ENCODE measurements at regions not wholly inside any gene's neighbourhood (a gene's known extent, or its start where the extent isn't known, plus 50 kb on each side); places are given as distances from the start of the nearest gene placed in this dataset.

DNA sequence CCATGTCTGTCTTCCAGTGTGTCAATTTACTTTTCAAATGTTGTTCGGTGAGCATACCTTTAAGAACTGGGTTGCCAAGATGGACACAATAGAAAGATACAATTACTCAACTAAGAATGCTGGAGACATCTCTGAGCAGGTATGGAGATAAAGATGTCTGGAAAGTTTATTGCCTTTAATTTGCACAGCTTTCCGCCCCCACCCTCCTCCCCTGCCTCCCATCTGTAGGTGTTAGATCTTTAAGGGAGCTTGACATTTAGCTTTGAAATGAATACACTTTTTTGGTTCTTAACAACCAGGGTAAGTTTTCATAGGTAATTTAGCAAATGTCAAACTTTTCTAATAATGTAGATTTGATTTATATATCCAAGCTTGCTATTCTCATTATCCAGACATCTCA is 104.4 kb downstream of the BTBD3 start:
- H3K9me3 ChIP-seq (ENCODE audit: control insufficient read depth, low read depth, low read length) = no peaks in the 10 kb centered on the region
- H3K4me3 ChIP-seq (ENCODE audit: low read length) = no peak overlapping the region
- no peaks in the 10 kb centered on the region for H3K4me1 ChIP-seq (ENCODE audit: control insufficient read depth, insufficient read depth, low read length)
- no peak overlapping the region for H3K27ac ChIP-seq (ENCODE audit: low read length)
- DNase-seq = no peak
- H3K27me3 ChIP-seq (ENCODE audit: control insufficient read depth, insufficient read depth, low read length) = no peaks in the 10 kb centered on the region
- H3K36me3 ChIP-seq (ENCODE audit: control insufficient read depth, insufficient read depth, low read length) = no peaks in the 10 kb centered on the region
- no CpG with 5 or more reads among the region's 2 CpGs for WGBS (ENCODE audit: insufficient coverage, low lambda C conversion rate)

DNA sequence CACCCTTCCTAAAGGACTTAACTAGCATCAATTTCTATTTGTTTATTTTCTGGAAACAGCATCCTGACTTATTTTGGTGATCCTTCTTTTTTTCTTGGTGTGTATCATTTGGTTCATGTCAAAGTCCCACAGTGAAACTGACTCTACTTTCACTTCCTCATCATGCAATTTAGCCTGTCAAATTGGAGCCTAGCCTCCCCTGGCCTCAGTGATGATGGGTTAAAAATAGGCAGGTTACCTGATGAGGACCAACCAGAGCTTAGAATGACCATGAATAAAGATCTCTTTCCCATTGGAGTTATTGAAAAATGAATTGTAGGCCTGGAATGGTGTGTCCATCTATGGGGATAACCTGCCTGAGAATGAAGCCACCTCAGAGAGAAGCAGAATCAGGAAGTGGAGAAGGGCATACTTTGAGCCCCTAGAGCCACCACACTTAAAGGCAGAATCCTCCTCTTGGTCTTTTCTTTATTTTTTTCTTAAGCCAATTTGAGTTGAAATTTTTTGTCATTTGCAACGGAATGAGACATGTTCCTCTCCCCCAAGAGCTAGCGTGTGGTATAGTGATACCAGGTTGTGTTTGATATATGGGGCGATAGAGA is 105.6 kb downstream of the BTBD3 start:
- Histone ChIP-seq H3K27ac (ENCODE audit: low read length) (no peak overlapping the region), H3K4me1 (ENCODE audit: control insufficient read depth, insufficient read depth, low read length) (no peaks in the 10 kb centered on the region), H3K27me3 (ENCODE audit: control insufficient read depth, insufficient read depth, low read length) (no peaks in the 10 kb centered on the region), H3K36me3 (ENCODE audit: control insufficient read depth, insufficient read depth, low read length) (no peaks in the 10 kb centered on the region), H3K9me3 (ENCODE audit: control insufficient read depth, low read depth, low read length) (no peaks in the 10 kb centered on the region), H3K4me3 (ENCODE audit: low read length) (no peak overlapping the region)
- DNase-seq = no peak
- no CpG with 5 or more reads among the region's 3 CpGs for WGBS (ENCODE audit: insufficient coverage, low lambda C conversion rate)

DNA sequence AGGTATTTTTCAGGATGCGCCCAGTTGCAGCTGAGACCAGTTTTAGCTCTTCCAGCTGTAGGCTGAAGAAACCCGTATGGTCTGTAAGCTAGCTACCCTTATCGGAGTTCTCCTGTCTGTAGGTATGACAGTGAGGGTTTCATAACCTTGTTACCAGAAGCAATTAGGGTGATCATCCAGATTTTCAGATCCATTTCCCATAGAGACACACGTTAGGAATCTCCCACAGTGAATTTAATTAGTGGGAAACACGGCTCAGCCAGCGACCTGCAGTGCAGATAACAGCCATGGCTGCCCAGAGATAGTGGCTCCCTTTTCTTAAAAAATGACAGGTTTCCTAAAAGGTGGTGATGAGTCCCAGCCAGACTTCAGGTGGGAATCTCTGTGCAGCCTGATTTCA is 111.1 kb downstream of the BTBD3 start:
- no peaks in the 10 kb centered on the region for H3K4me1 ChIP-seq (ENCODE audit: control insufficient read depth, insufficient read depth, low read length)
- WGBS (ENCODE audit: insufficient coverage, low lambda C conversion rate) = no CpG with 5 or more reads among the region's 6 CpGs
- no peaks in the 10 kb centered on the region for H3K9me3 ChIP-seq (ENCODE audit: control insufficient read depth, low read depth, low read length)
- DNase-seq = no peak
- H3K27ac ChIP-seq (ENCODE audit: low read length) = no peak overlapping the region
- H3K27me3 ChIP-seq (ENCODE audit: control insufficient read depth, insufficient read depth, low read length) = no peaks in the 10 kb centered on the region
- no peaks in the 10 kb centered on the region for H3K36me3 ChIP-seq (ENCODE audit: control insufficient read depth, insufficient read depth, low read length)
- no peak overlapping the region for H3K4me3 ChIP-seq (ENCODE audit: low read length)

DNA sequence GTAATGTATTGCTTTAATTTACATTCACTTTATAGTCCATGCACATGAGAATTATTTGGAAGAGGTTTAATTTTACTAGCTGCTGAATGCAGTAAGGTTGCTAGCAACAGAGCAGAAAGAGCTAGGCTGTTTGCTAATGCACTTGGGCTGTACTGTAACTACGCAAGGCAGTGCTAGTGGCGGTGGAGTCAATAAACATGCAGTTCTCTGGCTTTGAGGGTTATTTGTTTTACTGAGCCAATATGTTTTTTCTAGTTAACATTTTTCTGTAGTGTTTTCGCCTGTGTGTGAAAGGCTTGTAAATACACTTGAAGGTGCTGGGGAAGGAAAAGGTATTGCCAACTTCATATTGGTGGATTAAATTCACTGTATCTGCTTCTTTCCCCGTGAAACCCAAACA is 112.8 kb downstream of the BTBD3 start:
- no peak overlapping the region for H3K27ac ChIP-seq (ENCODE audit: low read length)
- H3K9me3 ChIP-seq (ENCODE audit: control insufficient read depth, low read depth, low read length) = no peaks in the 10 kb centered on the region
- no peaks in the 10 kb centered on the region for H3K4me1 ChIP-seq (ENCODE audit: control insufficient read depth, insufficient read depth, low read length)
- no peak for DNase-seq
- no peaks in the 10 kb centered on the region for H3K36me3 ChIP-seq (ENCODE audit: control insufficient read depth, insufficient read depth, low read length)
- 0% methylated on average over 1 of the region's 4 CpGs for WGBS (ENCODE audit: insufficient coverage, low lambda C conversion rate)
- no peaks in the 10 kb centered on the region for H3K27me3 ChIP-seq (ENCODE audit: control insufficient read depth, insufficient read depth, low read length)
- H3K4me3 ChIP-seq (ENCODE audit: low read length) = no peak overlapping the region

GRCh38 chr20:12036142-12036541 is 118.4 kb downstream of the BTBD3 start:
- Histone ChIP-seq H3K27ac (ENCODE audit: low read length) (no peak overlapping the region), H3K4me1 (ENCODE audit: control insufficient read depth, insufficient read depth, low read length) (no peaks in the 10 kb centered on the region), H3K27me3 (ENCODE audit: control insufficient read depth, insufficient read depth, low read length) (no peaks in the 10 kb centered on the region), H3K9me3 (ENCODE audit: control insufficient read depth, low read depth, low read length) (no peaks in the 10 kb centered on the region), H3K36me3 (ENCODE audit: control insufficient read depth, insufficient read depth, low read length) (no peaks in the 10 kb centered on the region), H3K4me3 (ENCODE audit: low read length) (no peak overlapping the region)
- no peak for DNase-seq
- no CpG with 5 or more reads among the region's 2 CpGs for WGBS (ENCODE audit: insufficient coverage, low lambda C conversion rate)

DNA sequence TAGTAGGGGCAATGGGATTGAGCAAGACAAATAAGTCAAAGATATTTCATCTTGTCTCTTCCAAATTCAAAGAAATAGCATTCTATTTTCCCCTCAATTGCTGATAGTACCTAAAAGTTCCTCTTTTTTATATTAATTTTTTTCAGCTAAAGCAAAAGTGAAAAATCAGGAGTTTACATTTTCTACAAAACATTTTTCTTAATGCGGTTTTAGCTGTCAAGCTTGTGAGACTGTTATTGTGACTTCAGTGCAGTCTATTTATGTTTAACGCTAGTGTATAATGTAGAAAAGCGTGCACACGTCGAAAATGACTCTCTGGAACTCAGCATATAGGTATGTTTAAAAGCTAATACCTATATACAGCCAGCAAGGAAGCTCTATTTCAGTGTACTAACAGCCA is 119.8 kb downstream of the BTBD3 start:
- no peaks in the 10 kb centered on the region for H3K27me3 ChIP-seq (ENCODE audit: control insufficient read depth, insufficient read depth, low read length)
- H3K27ac ChIP-seq (ENCODE audit: low read length) = no peak overlapping the region
- no peaks in the 10 kb centered on the region for H3K9me3 ChIP-seq (ENCODE audit: control insufficient read depth, low read depth, low read length)
- no peaks in the 10 kb centered on the region for H3K36me3 ChIP-seq (ENCODE audit: control insufficient read depth, insufficient read depth, low read length)
- WGBS (ENCODE audit: insufficient coverage, low lambda C conversion rate) = 87% methylated on average over 3 of the region's 5 CpGs
- no peaks in the 10 kb centered on the region for H3K4me1 ChIP-seq (ENCODE audit: control insufficient read depth, insufficient read depth, low read length)
- H3K4me3 ChIP-seq (ENCODE audit: low read length) = no peak overlapping the region
- DNase-seq = no peak

- DNase-seq = no peak
- WGBS (ENCODE audit: insufficient coverage, low lambda C conversion rate) = 80% methylated on average over 1 of the region's 7 CpGs
- Histone ChIP-seq H3K9me3 (ENCODE audit: control insufficient read depth, low read depth, low read length) (no peaks in the 10 kb centered on the region), H3K27ac (ENCODE audit: low read length) (no peak overlapping the region), H3K36me3 (ENCODE audit: control insufficient read depth, insufficient read depth, low read length) (no peaks in the 10 kb centered on the region), H3K27me3 (ENCODE audit: control insufficient read depth, insufficient read depth, low read length) (no peaks in the 10 kb centered on the region), H3K4me1 (ENCODE audit: control insufficient read depth, insufficient read depth, low read length) (no peaks in the 10 kb centered on the region), H3K4me3 (ENCODE audit: low read length) (no peak overlapping the region)
Measured at GRCh38 chr20:12040261-12040660, 122.6 kb downstream of the BTBD3 start.

DNA sequence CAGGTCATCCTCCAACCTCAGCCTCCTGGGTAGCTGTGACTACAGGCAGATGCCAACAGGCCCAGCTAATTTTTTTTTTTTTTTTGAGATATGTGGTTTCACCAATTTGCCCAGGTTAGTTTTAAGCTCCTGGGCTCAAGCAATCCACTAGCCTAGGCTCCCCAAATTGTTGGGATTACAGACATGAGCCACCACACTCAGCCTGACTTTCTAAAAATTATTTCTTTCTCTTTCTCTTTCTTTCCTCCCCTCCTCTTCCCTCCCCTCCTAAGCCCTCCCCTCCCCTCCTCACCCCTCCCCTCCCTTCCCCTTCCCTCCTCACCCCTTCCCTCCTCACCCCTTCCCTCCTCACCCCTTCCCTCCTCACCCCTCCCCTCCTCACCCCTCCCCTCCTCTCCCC is 127.3 kb downstream of the BTBD3 start:
- H3K4me3 ChIP-seq (ENCODE audit: low read length) = no peak overlapping the region
- no peak for DNase-seq
- H3K4me1 ChIP-seq (ENCODE audit: control insufficient read depth, insufficient read depth, low read length) = no peaks in the 10 kb centered on the region
- no peaks in the 10 kb centered on the region for H3K36me3 ChIP-seq (ENCODE audit: control insufficient read depth, insufficient read depth, low read length)
- H3K27me3 ChIP-seq (ENCODE audit: control insufficient read depth, insufficient read depth, low read length) = no peaks in the 10 kb centered on the region
- H3K9me3 ChIP-seq (ENCODE audit: control insufficient read depth, low read depth, low read length) = no peaks in the 10 kb centered on the region
- H3K27ac ChIP-seq (ENCODE audit: low read length) = no peak overlapping the region

GRCh38 chr20:12047838-12048432 is 130.2 kb downstream of the BTBD3 start:
- H3K9me3 ChIP-seq (ENCODE audit: control insufficient read depth, low read depth, low read length) = no peaks in the 10 kb centered on the region
- no peaks in the 10 kb centered on the region for H3K4me1 ChIP-seq (ENCODE audit: control insufficient read depth, insufficient read depth, low read length)
- no CpG with 5 or more reads among the region's 1 CpG for WGBS (ENCODE audit: insufficient coverage, low lambda C conversion rate)
- H3K27me3 ChIP-seq (ENCODE audit: control insufficient read depth, insufficient read depth, low read length) = no peaks in the 10 kb centered on the region
- DNase-seq = no peak
- H3K27ac ChIP-seq (ENCODE audit: low read length) = no peak overlapping the region
- no peaks in the 10 kb centered on the region for H3K36me3 ChIP-seq (ENCODE audit: control insufficient read depth, insufficient read depth, low read length)
- no peak overlapping the region for H3K4me3 ChIP-seq (ENCODE audit: low read length)

GRCh38 chr20:12049125-12049524 is 131.4 kb downstream of the BTBD3 start:
- no peak overlapping the region for H3K27ac ChIP-seq (ENCODE audit: low read length)
- H3K27me3 ChIP-seq (ENCODE audit: control insufficient read depth, insufficient read depth, low read length) = no peaks in the 10 kb centered on the region
- no CpG with 5 or more reads among the region's 2 CpGs for WGBS (ENCODE audit: insufficient coverage, low lambda C conversion rate)
- no peaks in the 10 kb centered on the region for H3K36me3 ChIP-seq (ENCODE audit: control insufficient read depth, insufficient read depth, low read length)
- H3K4me1 ChIP-seq (ENCODE audit: control insufficient read depth, insufficient read depth, low read length) = no peaks in the 10 kb centered on the region
- DNase-seq = no peak
- H3K4me3 ChIP-seq (ENCODE audit: low read length) = no peak overlapping the region
- H3K9me3 ChIP-seq (ENCODE audit: control insufficient read depth, low read depth, low read length) = no peaks in the 10 kb centered on the region

Data from large intestine (tissue), 3 donors.